ENCODE measurements at regions not wholly inside any gene's neighbourhood (a gene's known extent, or its start where the extent isn't known, plus 50 kb on each side); places are given as distances from the start of the nearest gene placed in this dataset.

DNA sequence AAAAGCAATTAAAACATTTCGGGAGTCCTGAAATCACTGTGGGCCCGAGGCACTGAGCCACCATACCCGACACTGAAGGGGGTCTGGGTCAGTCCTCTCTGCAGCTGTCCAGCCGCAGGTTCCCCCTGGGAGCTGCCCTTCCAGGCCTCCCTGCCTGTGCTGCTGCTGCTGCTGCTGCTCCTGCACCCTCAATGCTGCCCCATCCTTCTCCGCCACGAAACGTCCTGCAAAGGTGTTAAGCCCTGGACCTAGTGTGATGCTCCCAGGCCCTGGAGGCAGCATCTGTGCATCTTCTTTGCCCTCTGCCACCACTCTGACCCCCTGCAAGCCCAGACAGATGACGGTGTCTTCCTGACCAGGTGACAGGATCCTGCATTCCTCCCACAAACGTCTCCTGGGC is 513.3 kb downstream of the NPHP4 start:
- WGBS: 71% methylated on average over 9 of the region's 9 CpGs
- H3K36me3 ChIP-seq (ENCODE audit: control insufficient read depth in 4 of 4, insufficient read depth in 3 of 4, low read depth in 1 of 4, low read length in 3 of 4): no peaks in the 10 kb centered on the region
- H3K4me1 ChIP-seq (ENCODE audit: control insufficient read depth in 4 of 4, insufficient read depth in 4 of 4, low read length in 3 of 4): no peaks in the 10 kb centered on the region
- DNase-seq (ENCODE audit: low spot score): no peak
- H3K27me3 ChIP-seq (ENCODE audit: control insufficient read depth in 4 of 4, insufficient read depth in 4 of 4, low read length in 3 of 4): peaks cover 0 to 2% (median 0%) of the 10 kb centered on the region in 4 donors
- H3K4me3 ChIP-seq (ENCODE audit: low read depth in 1 of 3, low read length in 3 of 3): no peak overlapping the region
- TF ChIP-seq FOXA2 (IDR thresholded peaks at IDR 0.05): no peak
- TF ChIP-seq, protein P1, sequence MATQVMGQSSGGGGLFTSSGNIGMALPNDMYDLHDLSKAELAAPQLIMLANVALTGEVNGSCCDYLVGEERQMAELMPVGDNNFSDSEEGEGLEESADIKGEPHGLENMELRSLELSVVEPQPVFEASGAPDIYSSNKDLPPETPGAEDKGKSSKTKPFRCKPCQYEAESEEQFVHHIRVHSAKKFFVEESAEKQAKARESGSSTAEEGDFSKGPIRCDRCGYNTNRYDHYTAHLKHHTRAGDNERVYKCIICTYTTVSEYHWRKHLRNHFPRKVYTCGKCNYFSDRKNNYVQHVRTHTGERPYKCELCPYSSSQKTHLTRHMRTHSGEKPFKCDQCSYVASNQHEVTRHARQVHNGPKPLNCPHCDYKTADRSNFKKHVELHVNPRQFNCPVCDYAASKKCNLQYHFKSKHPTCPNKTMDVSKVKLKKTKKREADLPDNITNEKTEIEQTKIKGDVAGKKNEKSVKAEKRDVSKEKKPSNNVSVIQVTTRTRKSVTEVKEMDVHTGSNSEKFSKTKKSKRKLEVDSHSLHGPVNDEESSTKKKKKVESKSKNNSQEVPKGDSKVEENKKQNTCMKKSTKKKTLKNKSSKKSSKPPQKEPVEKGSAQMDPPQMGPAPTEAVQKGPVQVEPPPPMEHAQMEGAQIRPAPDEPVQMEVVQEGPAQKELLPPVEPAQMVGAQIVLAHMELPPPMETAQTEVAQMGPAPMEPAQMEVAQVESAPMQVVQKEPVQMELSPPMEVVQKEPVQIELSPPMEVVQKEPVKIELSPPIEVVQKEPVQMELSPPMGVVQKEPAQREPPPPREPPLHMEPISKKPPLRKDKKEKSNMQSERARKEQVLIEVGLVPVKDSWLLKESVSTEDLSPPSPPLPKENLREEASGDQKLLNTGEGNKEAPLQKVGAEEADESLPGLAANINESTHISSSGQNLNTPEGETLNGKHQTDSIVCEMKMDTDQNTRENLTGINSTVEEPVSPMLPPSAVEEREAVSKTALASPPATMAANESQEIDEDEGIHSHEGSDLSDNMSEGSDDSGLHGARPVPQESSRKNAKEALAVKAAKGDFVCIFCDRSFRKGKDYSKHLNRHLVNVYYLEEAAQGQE (IDR thresholded peaks at IDR 0.05): no peak
- TF ChIP-seq, protein P2, sequence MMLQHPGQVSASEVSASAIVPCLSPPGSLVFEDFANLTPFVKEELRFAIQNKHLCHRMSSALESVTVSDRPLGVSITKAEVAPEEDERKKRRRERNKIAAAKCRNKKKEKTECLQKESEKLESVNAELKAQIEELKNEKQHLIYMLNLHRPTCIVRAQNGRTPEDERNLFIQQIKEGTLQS (IDR thresholded peaks at IDR 0.05): no peak
- TF ChIP-seq, protein P3, sequence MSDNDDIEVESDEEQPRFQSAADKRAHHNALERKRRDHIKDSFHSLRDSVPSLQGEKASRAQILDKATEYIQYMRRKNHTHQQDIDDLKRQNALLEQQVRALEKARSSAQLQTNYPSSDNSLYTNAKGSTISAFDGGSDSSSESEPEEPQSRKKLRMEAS (IDR thresholded peaks at IDR 0.05): no peak
- TF ChIP-seq SP1 (IDR thresholded peaks at IDR 0.05): no peak
- no peak for TF ChIP-seq EGR1 (IDR thresholded peaks at IDR 0.05; ENCODE audit: low read depth in 2 of 2)
- no peak for TF ChIP-seq NR2F2 (IDR thresholded peaks at IDR 0.05)
- no peak for TF ChIP-seq TAF1 (conservative IDR thresholded peaks at IDR 0.05)
- no peak for TF ChIP-seq JUND (IDR thresholded peaks at IDR 0.05)
- no peak for TF ChIP-seq HNF4G (IDR thresholded peaks at IDR 0.05)
- TF ChIP-seq HNF4A (conservative IDR thresholded peaks at IDR 0.05): no peak
- TF ChIP-seq FOXA1 (IDR thresholded peaks at IDR 0.05): no peak
- TF ChIP-seq, protein P4, sequence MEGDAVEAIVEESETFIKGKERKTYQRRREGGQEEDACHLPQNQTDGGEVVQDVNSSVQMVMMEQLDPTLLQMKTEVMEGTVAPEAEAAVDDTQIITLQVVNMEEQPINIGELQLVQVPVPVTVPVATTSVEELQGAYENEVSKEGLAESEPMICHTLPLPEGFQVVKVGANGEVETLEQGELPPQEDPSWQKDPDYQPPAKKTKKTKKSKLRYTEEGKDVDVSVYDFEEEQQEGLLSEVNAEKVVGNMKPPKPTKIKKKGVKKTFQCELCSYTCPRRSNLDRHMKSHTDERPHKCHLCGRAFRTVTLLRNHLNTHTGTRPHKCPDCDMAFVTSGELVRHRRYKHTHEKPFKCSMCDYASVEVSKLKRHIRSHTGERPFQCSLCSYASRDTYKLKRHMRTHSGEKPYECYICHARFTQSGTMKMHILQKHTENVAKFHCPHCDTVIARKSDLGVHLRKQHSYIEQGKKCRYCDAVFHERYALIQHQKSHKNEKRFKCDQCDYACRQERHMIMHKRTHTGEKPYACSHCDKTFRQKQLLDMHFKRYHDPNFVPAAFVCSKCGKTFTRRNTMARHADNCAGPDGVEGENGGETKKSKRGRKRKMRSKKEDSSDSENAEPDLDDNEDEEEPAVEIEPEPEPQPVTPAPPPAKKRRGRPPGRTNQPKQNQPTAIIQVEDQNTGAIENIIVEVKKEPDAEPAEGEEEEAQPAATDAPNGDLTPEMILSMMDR (IDR thresholded peaks at IDR 0.05; ENCODE audit: low read depth, low read length, missing input control): no peak
- TF ChIP-seq, protein P5, sequence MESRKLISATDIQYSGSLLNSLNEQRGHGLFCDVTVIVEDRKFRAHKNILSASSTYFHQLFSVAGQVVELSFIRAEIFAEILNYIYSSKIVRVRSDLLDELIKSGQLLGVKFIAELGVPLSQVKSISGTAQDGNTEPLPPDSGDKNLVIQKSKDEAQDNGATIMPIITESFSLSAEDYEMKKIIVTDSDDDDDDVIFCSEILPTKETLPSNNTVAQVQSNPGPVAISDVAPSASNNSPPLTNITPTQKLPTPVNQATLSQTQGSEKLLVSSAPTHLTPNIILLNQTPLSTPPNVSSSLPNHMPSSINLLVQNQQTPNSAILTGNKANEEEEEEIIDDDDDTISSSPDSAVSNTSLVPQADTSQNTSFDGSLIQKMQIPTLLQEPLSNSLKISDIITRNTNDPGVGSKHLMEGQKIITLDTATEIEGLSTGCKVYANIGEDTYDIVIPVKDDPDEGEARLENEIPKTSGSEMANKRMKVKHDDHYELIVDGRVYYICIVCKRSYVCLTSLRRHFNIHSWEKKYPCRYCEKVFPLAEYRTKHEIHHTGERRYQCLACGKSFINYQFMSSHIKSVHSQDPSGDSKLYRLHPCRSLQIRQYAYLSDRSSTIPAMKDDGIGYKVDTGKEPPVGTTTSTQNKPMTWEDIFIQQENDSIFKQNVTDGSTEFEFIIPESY (IDR thresholded peaks at IDR 0.05): no peak
- TF ChIP-seq YY1 (IDR thresholded peaks at IDR 0.05): no peak
- TF ChIP-seq RXRA (IDR thresholded peaks at IDR 0.05): no peak
- no peak for TF ChIP-seq RAD21 (IDR thresholded peaks at IDR 0.05)
- no peak for TF ChIP-seq GABPA (IDR thresholded peaks at IDR 0.05 in 1 of 2, conservative IDR thresholded peaks at IDR 0.05 in 1 of 2)
- H3K27ac ChIP-seq (ENCODE audit: low read depth in 1 of 2, low read length in 2 of 2): no peak overlapping the region
- H3K9ac ChIP-seq (ENCODE audit: low read depth in 1 of 2, low read length in 2 of 2): no peak overlapping the region
- H3K9me3 ChIP-seq (ENCODE audit: control insufficient read depth in 4 of 4, low read length in 3 of 4): no peaks in the 10 kb centered on the region
